ENCODE measurements at regions not wholly inside any gene's neighbourhood (a gene's known extent, or its start where the extent isn't known, plus 50 kb on each side); places are given as distances from the start of the nearest gene placed in this dataset.
"Not testable (repeated sequence)": the region's sequence is repeated elsewhere in the genome, so short reads cannot be mapped to it uniquely, and the experiment has no call there.

- H3K79me2 ChIP-seq (replicated peaks; ENCODE audit: insufficient read depth); H3K9me2 ChIP-seq (ENCODE audit: insufficient read depth); H3K4me1 ChIP-seq (ENCODE audit: insufficient read depth); H3K36me3 ChIP-seq (ENCODE audit: insufficient read depth); H3K4me3 ChIP-seq; H3K4me1 Mint-ChIP-seq; H3K27me3 Mint-ChIP-seq (ENCODE audit: insufficient read depth, low read depth, poor library complexity); ATAC-seq; DNase-seq (ENCODE audit: low spot score); H3K27me3 ChIP-seq (ENCODE audit: insufficient read depth); H2AFZ ChIP-seq; H4K20me1 ChIP-seq (replicated peaks; ENCODE audit: insufficient read depth); H3K36me3 Mint-ChIP-seq (ENCODE audit: low read depth); H3K27ac Mint-ChIP-seq; H3K4me3 Mint-ChIP-seq; H3K27ac ChIP-seq (ENCODE audit: low read depth); H3K9me3 Mint-ChIP-seq; H3K4me2 ChIP-seq; H3F3A ChIP-seq (replicated peaks; ENCODE audit: low read depth): not testable (repeated sequence)
These were observed 53.0 kb upstream of the C1QTNF3 start for GRCh38 chr5:34096033-34096432.

- H3K27me3 ChIP-seq (ENCODE audit: insufficient read depth); H3K27ac ChIP-seq (ENCODE audit: low read depth); H3K36me3 Mint-ChIP-seq (ENCODE audit: low read depth); H3K4me1 ChIP-seq (ENCODE audit: insufficient read depth); H3K9me3 Mint-ChIP-seq; ATAC-seq; H3K9me2 ChIP-seq (ENCODE audit: insufficient read depth); H3K4me3 Mint-ChIP-seq; H2AFZ ChIP-seq; H3K79me2 ChIP-seq (replicated peaks; ENCODE audit: insufficient read depth); H3K27ac Mint-ChIP-seq; H3K36me3 ChIP-seq (ENCODE audit: insufficient read depth); H3K4me3 ChIP-seq; H3K27me3 Mint-ChIP-seq (ENCODE audit: insufficient read depth, low read depth, poor library complexity); H3K4me1 Mint-ChIP-seq; H3F3A ChIP-seq (replicated peaks; ENCODE audit: low read depth); H4K20me1 ChIP-seq (replicated peaks; ENCODE audit: insufficient read depth); H3K4me2 ChIP-seq; DNase-seq (ENCODE audit: low spot score): not testable (repeated sequence)
These were observed 56.9 kb upstream of the C1QTNF3 start for GRCh38 chr5:34099891-34100290.

- not testable (repeated sequence) for H3K9me3 Mint-ChIP-seq; H3K4me3 Mint-ChIP-seq; ATAC-seq; DNase-seq (ENCODE audit: low spot score); H3K36me3 Mint-ChIP-seq (ENCODE audit: low read depth); H3K27me3 ChIP-seq (ENCODE audit: insufficient read depth); H3K36me3 ChIP-seq (ENCODE audit: insufficient read depth); H2AFZ ChIP-seq; H3K27me3 Mint-ChIP-seq (ENCODE audit: insufficient read depth, low read depth, poor library complexity); H3K4me1 ChIP-seq (ENCODE audit: insufficient read depth); H3K4me1 Mint-ChIP-seq; H4K20me1 ChIP-seq (replicated peaks; ENCODE audit: insufficient read depth); H3K9me2 ChIP-seq (ENCODE audit: insufficient read depth); H3K4me2 ChIP-seq; H3K4me3 ChIP-seq; H3K79me2 ChIP-seq (replicated peaks; ENCODE audit: insufficient read depth); H3K27ac Mint-ChIP-seq; H3F3A ChIP-seq (replicated peaks; ENCODE audit: low read depth); H3K27ac ChIP-seq (ENCODE audit: low read depth)
These were observed 58.6 kb upstream of the C1QTNF3 start for GRCh38 chr5:34101567-34101966.

GRCh38 chr5:34108897-34109296 is 65.9 kb upstream of the C1QTNF3 start:
- H3K4me3 ChIP-seq; H3K79me2 ChIP-seq (replicated peaks; ENCODE audit: insufficient read depth); H3K9me2 ChIP-seq (ENCODE audit: insufficient read depth); H3K4me1 Mint-ChIP-seq; H3K4me3 Mint-ChIP-seq; H3K27me3 ChIP-seq (ENCODE audit: insufficient read depth); DNase-seq (ENCODE audit: low spot score); H3K9me3 Mint-ChIP-seq; H3K27ac Mint-ChIP-seq; H3K36me3 Mint-ChIP-seq (ENCODE audit: low read depth); H3K4me2 ChIP-seq; H3K4me1 ChIP-seq (ENCODE audit: insufficient read depth); H3K36me3 ChIP-seq (ENCODE audit: insufficient read depth); H4K20me1 ChIP-seq (replicated peaks; ENCODE audit: insufficient read depth); H3K27me3 Mint-ChIP-seq (ENCODE audit: insufficient read depth, low read depth, poor library complexity); H3F3A ChIP-seq (replicated peaks; ENCODE audit: low read depth); H2AFZ ChIP-seq; H3K27ac ChIP-seq (ENCODE audit: low read depth): not testable (repeated sequence)
- ATAC-seq, result peak; percentile 36; the same call in 2 of the 3 replicates

GRCh38 chr5:34124280-34124679 is 81.3 kb upstream of the C1QTNF3 start:
- H3K79me2 ChIP-seq (replicated peaks; ENCODE audit: insufficient read depth); H3K4me1 ChIP-seq (ENCODE audit: insufficient read depth); DNase-seq (ENCODE audit: low spot score); H3K27ac ChIP-seq (ENCODE audit: low read depth); ATAC-seq; H3K4me3 ChIP-seq; H3K9me2 ChIP-seq (ENCODE audit: insufficient read depth); H3K27me3 ChIP-seq (ENCODE audit: insufficient read depth); H3K27me3 Mint-ChIP-seq (ENCODE audit: insufficient read depth, low read depth, poor library complexity); H3K27ac Mint-ChIP-seq; H3F3A ChIP-seq (replicated peaks; ENCODE audit: low read depth); H3K36me3 ChIP-seq (ENCODE audit: insufficient read depth); H2AFZ ChIP-seq; H4K20me1 ChIP-seq (replicated peaks; ENCODE audit: insufficient read depth); H3K4me3 Mint-ChIP-seq; H3K4me2 ChIP-seq; H3K4me1 Mint-ChIP-seq: not testable (repeated sequence)
- Mint-ChIP-seq H3K36me3 (ENCODE audit: low read depth) (peaks cover 30% of the 10 kb centered on the region), H3K9me3 (peaks cover 19% of the 10 kb centered on the region)

GRCh38 chr5:34125354-34125753 is 82.3 kb upstream of the C1QTNF3 start:
- H2AFZ ChIP-seq; H3K36me3 ChIP-seq (ENCODE audit: insufficient read depth); H3K4me1 ChIP-seq (ENCODE audit: insufficient read depth); H3K4me3 Mint-ChIP-seq; H3K4me3 ChIP-seq; ATAC-seq; H3K27me3 Mint-ChIP-seq (ENCODE audit: insufficient read depth, low read depth, poor library complexity); H4K20me1 ChIP-seq (replicated peaks; ENCODE audit: insufficient read depth); H3K27ac ChIP-seq (ENCODE audit: low read depth); H3K4me2 ChIP-seq; H3K79me2 ChIP-seq (replicated peaks; ENCODE audit: insufficient read depth); H3K4me1 Mint-ChIP-seq; H3K9me2 ChIP-seq (ENCODE audit: insufficient read depth); DNase-seq (ENCODE audit: low spot score); H3F3A ChIP-seq (replicated peaks; ENCODE audit: low read depth); H3K27ac Mint-ChIP-seq; H3K27me3 ChIP-seq (ENCODE audit: insufficient read depth): not testable (repeated sequence)
- H3K9me3 Mint-ChIP-seq, result peaks cover 19% of the 10 kb centered on the region
- H3K36me3 Mint-ChIP-seq (ENCODE audit: low read depth), result peaks cover 30% of the 10 kb centered on the region

GRCh38 chr5:34126741-34127140 is 83.7 kb upstream of the C1QTNF3 start:
- H3K4me2 ChIP-seq; H3K9me2 ChIP-seq (ENCODE audit: insufficient read depth); H3K27ac Mint-ChIP-seq; H3K4me3 Mint-ChIP-seq; H3K79me2 ChIP-seq (replicated peaks; ENCODE audit: insufficient read depth); H3K27me3 ChIP-seq (ENCODE audit: insufficient read depth); H3K36me3 ChIP-seq (ENCODE audit: insufficient read depth); H3K27me3 Mint-ChIP-seq (ENCODE audit: insufficient read depth, low read depth, poor library complexity); H3F3A ChIP-seq (replicated peaks; ENCODE audit: low read depth); H3K4me3 ChIP-seq; H3K4me1 ChIP-seq (ENCODE audit: insufficient read depth); ATAC-seq; H3K4me1 Mint-ChIP-seq; H4K20me1 ChIP-seq (replicated peaks; ENCODE audit: insufficient read depth); H2AFZ ChIP-seq; H3K27ac ChIP-seq (ENCODE audit: low read depth); DNase-seq (ENCODE audit: low spot score): not testable (repeated sequence)
- Mint-ChIP-seq H3K36me3 (ENCODE audit: low read depth) (peaks cover 19% of the 10 kb centered on the region), H3K9me3 (peaks cover 14% of the 10 kb centered on the region; the same call in 2 of the 3 replicates)

All from GM23338 (cell line).